ENCODE measurements at regions not wholly inside any gene's neighbourhood (a gene's known extent, or its start where the extent isn't known, plus 50 kb on each side); places are given as distances from the start of the nearest gene placed in this dataset.

GRCh38 chr9:96133321-96134021 is 168.5 kb downstream of the HSD17B3 start:
- 86 to 96% methylated on average over 2 to 6 of the region's 6 CpGs for WGBS, 2 experiments (ENCODE audit: insufficient coverage in 1 of 2, insufficient read length in 1 of 2)
- no peak overlapping the region for H3K27ac Mint-ChIP-seq

GRCh38 chr9:96131825-96132224 is 170.2 kb downstream of the HSD17B3 start:
- H3K36me3 ChIP-seq (ENCODE audit: control insufficient read depth, insufficient read depth, low read length) = no peaks in the 10 kb centered on the region
- H3K27me3 Mint-ChIP-seq (ENCODE audit: insufficient read depth) = peaks cover 31% of the 10 kb centered on the region
- no peak overlapping the region for H3K27ac ChIP-seq (ENCODE audit: low read depth, low read length)
- H3K4me1 Mint-ChIP-seq = peaks cover 30% of the 10 kb centered on the region
- no peak for TF ChIP-seq CTCF (conservative IDR thresholded peaks at IDR 0.05)
- H3K4me3 Mint-ChIP-seq = no peak overlapping the region
- H3K27ac Mint-ChIP-seq = no peak overlapping the region
- peaks cover 6% of the 10 kb centered on the region for H3K27me3 ChIP-seq (ENCODE audit: control insufficient read depth, insufficient read depth, low read length, poor library complexity, severe bottlenecking)
- H3K36me3 Mint-ChIP-seq (ENCODE audit: low read depth) = no peaks in the 10 kb centered on the region
- no peak overlapping the region for H3K4me3 ChIP-seq (ENCODE audit: low read length)
- no peak for DNase-seq
- 89 to 98% methylated on average over 4 of the region's 4 CpGs for WGBS, 2 experiments (ENCODE audit: insufficient coverage in 1 of 2, insufficient read length in 1 of 2)
- peaks cover 14% of the 10 kb centered on the region for H3K9me3 Mint-ChIP-seq
- no peak overlapping the region for H3K9ac ChIP-seq (ENCODE audit: extremely low read depth, low read length, poor library complexity, severe bottlenecking)
- no peaks in the 10 kb centered on the region for H3K4me1 ChIP-seq (ENCODE audit: control insufficient read depth, insufficient read depth, low read length)
- peaks cover 16% of the 10 kb centered on the region for H3K9me3 ChIP-seq (ENCODE audit: control insufficient read depth, low read length)

More at GRCh38 chr9:96133321-96134021, 168.5 kb downstream of the HSD17B3 start:
- Mint-ChIP-seq H3K27me3 (ENCODE audit: insufficient read depth) (peaks cover 26% of the 10 kb centered on the region), H3K4me1 (peaks cover 30% of the 10 kb centered on the region), H3K36me3 (ENCODE audit: low read depth) (no peaks in the 10 kb centered on the region), H3K9me3 (peaks cover 14% of the 10 kb centered on the region), H3K4me3 (no peak overlapping the region)
- no peak for TF ChIP-seq CTCF (conservative IDR thresholded peaks at IDR 0.05)
- H3K27me3 ChIP-seq (ENCODE audit: control insufficient read depth, insufficient read depth, low read length, poor library complexity, severe bottlenecking) = peaks cover 6% of the 10 kb centered on the region
- peaks cover 16% of the 10 kb centered on the region for H3K9me3 ChIP-seq (ENCODE audit: control insufficient read depth, low read length)
- no peaks in the 10 kb centered on the region for H3K36me3 ChIP-seq (ENCODE audit: control insufficient read depth, insufficient read depth, low read length)
- DNase-seq = no peak
- H3K27ac ChIP-seq (ENCODE audit: low read depth, low read length) = no peak overlapping the region
- H3K9ac ChIP-seq (ENCODE audit: extremely low read depth, low read length, poor library complexity, severe bottlenecking) = no peak overlapping the region
- no peak overlapping the region for H3K4me3 ChIP-seq (ENCODE audit: low read length)
- H3K4me1 ChIP-seq (ENCODE audit: control insufficient read depth, insufficient read depth, low read length) = no peaks in the 10 kb centered on the region

GRCh38 chr9:96130970-96131369 is 171.0 kb downstream of the HSD17B3 start:
- Mint-ChIP-seq H3K9me3 (peaks cover 14% of the 10 kb centered on the region), H3K36me3 (ENCODE audit: low read depth) (no peaks in the 10 kb centered on the region), H3K4me1 (peaks cover 35% of the 10 kb centered on the region), H3K27me3 (ENCODE audit: insufficient read depth) (peaks cover 31% of the 10 kb centered on the region), H3K27ac (no peak overlapping the region), H3K4me3 (no peak overlapping the region)
- Histone ChIP-seq H3K36me3 (ENCODE audit: control insufficient read depth, insufficient read depth, low read length) (no peaks in the 10 kb centered on the region), H3K27me3 (ENCODE audit: control insufficient read depth, insufficient read depth, low read length, poor library complexity, severe bottlenecking) (peaks cover 6% of the 10 kb centered on the region), H3K27ac (ENCODE audit: low read depth, low read length) (no peak overlapping the region), H3K4me3 (ENCODE audit: low read length) (no peak overlapping the region), H3K9me3 (ENCODE audit: control insufficient read depth, low read length) (peaks cover 16% of the 10 kb centered on the region), H3K9ac (ENCODE audit: extremely low read depth, low read length, poor library complexity, severe bottlenecking) (no peak overlapping the region), H3K4me1 (ENCODE audit: control insufficient read depth, insufficient read depth, low read length) (peaks cover 5% of the 10 kb centered on the region)
- DNase-seq = no peak
- no peak for TF ChIP-seq CTCF (conservative IDR thresholded peaks at IDR 0.05)
- 88 to 90% methylated on average over 3 of the region's 3 CpGs for WGBS, 2 experiments (ENCODE audit: insufficient coverage in 1 of 2, insufficient read length in 1 of 2)

Data from endodermal cell (in vitro differentiated cells).